Brain microvascular endothelial cell (primary cell): ENCODE measurements at regions not wholly inside any gene's neighbourhood (a gene's known extent, or its start where the extent isn't known, plus 50 kb on each side); places are given as distances from the start of the nearest gene placed in this dataset.

ENCODE experiments used
- DNase-seq: peaks from one replicate; pipeline ENCODE4 v3.0.0-alpha.2; 2020
- H3K27ac ChIP-seq: fragments of 250-450 bp; sonication (Bioruptor Pico); 2 replicates; pipeline ENCODE4 v1.5.1; 2020; ENCODE audit warnings: mild to moderate bottlenecking, moderate library complexity
- H3K27me3 ChIP-seq: fragments of 250-450 bp; sonication (Bioruptor Pico); replicated peaks from 2 replicates; pipeline ENCODE4 v1.5.1; 2020; ENCODE audit warnings: mild to moderate bottlenecking
- H3K36me3 ChIP-seq: fragments of 250-450 bp; sonication (Bioruptor Pico); replicated peaks from 2 replicates; pipeline ENCODE4 v1.5.1; 2020; ENCODE audit warnings: mild to moderate bottlenecking
- H3K4me3 ChIP-seq: 2 replicates; pipeline ENCODE4 v1.5.1; 2011; ENCODE audit warnings: low read depth, mild to moderate bottlenecking, control low read depth, low read length, moderate library complexity
- CTCF ChIP-seq: IDR thresholded peaks from 2 replicates; pipeline ENCODE4 v1.5.1; 2011; ENCODE audit warnings: low read depth, mild to moderate bottlenecking, moderate library complexity, low read length, control low read depth, inconsistent platforms; ENCODE audit errors: missing control alignments
- in situ Hi-C: cut with HindIII; loops from 2 replicates; pipeline ENCODE4 v1.10.0; 2017; ENCODE audit warnings: low sequenced_read_pairs, low pct_ligation_motif_present

GRCh38 chr12:98332642-98333041 is 182.7 kb upstream of the TMPO start:
- Histone ChIP-seq H3K27ac (no peak overlapping the region), H3K4me3 (no peak overlapping the region), H3K27me3 (no peaks in the 10 kb centered on the region), H3K36me3 (no peaks in the 10 kb centered on the region)
- no peak for TF ChIP-seq CTCF
- in situ Hi-C loops, result no loop called here
- no peak for DNase-seq

GRCh38 chr12:98334768-98335167 is 180.6 kb upstream of the TMPO start:
- DNase-seq, result no peak
- Histone ChIP-seq H3K27ac (no peak overlapping the region), H3K4me3 (no peak overlapping the region), H3K36me3 (no peaks in the 10 kb centered on the region), H3K27me3 (no peaks in the 10 kb centered on the region)
- in situ Hi-C loops, result no loop called here
- TF ChIP-seq CTCF, result no peak

GRCh38 chr12:98341026-98341425 is 174.4 kb upstream of the TMPO start:
- no peak overlapping the region for H3K4me3 ChIP-seq
- DNase-seq, result no peak
- no peaks in the 10 kb centered on the region for H3K36me3 ChIP-seq
- H3K27ac ChIP-seq, result no peak overlapping the region
- no peaks in the 10 kb centered on the region for H3K27me3 ChIP-seq
- TF ChIP-seq CTCF, result no peak
- in situ Hi-C loops, result no loop called here

GRCh38 chr12:98341732-98342131 is 173.7 kb upstream of the TMPO start:
- TF ChIP-seq CTCF, result no peak
- in situ Hi-C loops, result no loop called here
- H3K27me3 ChIP-seq, result no peaks in the 10 kb centered on the region
- DNase-seq, result no peak
- no peaks in the 10 kb centered on the region for H3K36me3 ChIP-seq
- no peak overlapping the region for H3K27ac ChIP-seq
- no peak overlapping the region for H3K4me3 ChIP-seq

GRCh38 chr12:98343002-98343567 is 172.3 kb upstream of the TMPO start:
- Histone ChIP-seq H3K36me3 (no peaks in the 10 kb centered on the region), H3K27me3 (no peaks in the 10 kb centered on the region), H3K27ac (no peak overlapping the region), H3K4me3 (no peak overlapping the region)
- in situ Hi-C loops, result no loop called here
- TF ChIP-seq CTCF, result no peak
- DNase-seq, result no peak
